GM23338 (cell line): ENCODE measurements at regions not wholly inside any gene's neighbourhood (a gene's known extent, or its start where the extent isn't known, plus 50 kb on each side); places are given as distances from the start of the nearest gene placed in this dataset.

Source experiments
- ATAC-seq: fragments of 200-7000 bp; cut with Tn5 transposase; 3 replicates; pipeline ENCODE4 v1.9.1; 2020
- DNase-seq: peaks from one replicate; pipeline ENCODE4 v3.0.0-alpha.2; 2015; ENCODE audit warnings: low spot score
- H2AFZ ChIP-seq: fragments of 200-600 bp; sonication (generic); 2 replicates; pipeline ENCODE4 v1.8.0; 2016; ENCODE audit warnings: antibody characterized with exemption, mild to moderate bottlenecking, moderate library complexity
- H3F3A ChIP-seq: fragments of 200-600 bp; sonication (generic); replicated peaks from 2 replicates; pipeline ENCODE4 v1.8.0; 2017; ENCODE audit warnings: antibody characterized with exemption, mixed run types, low read depth
- H3K27ac ChIP-seq: fragments of 200-600 bp; sonication (generic); 2 replicates; pipeline ENCODE4 v1.6.1; 2016; ENCODE audit warnings: low read depth
- H3K27me3 ChIP-seq: fragments of 200-600 bp; sonication (generic); 2 replicates; pipeline ENCODE4 v1.8.0; 2016; ENCODE audit warnings: mild to moderate bottlenecking, mixed run types, moderate library complexity; ENCODE audit not compliant: insufficient read depth
- H3K36me3 ChIP-seq: fragments of 200-600 bp; sonication (generic); 2 replicates; pipeline ENCODE4 v1.8.0; 2016; ENCODE audit warnings: mild to moderate bottlenecking; ENCODE audit not compliant: insufficient read depth
- H3K4me1 ChIP-seq: fragments of 200-600 bp; sonication (generic); 2 replicates; pipeline ENCODE4 v1.8.0; 2016; ENCODE audit warnings: mild to moderate bottlenecking, moderate library complexity; ENCODE audit not compliant: insufficient read depth
- H3K4me2 ChIP-seq: fragments of 200-600 bp; sonication (generic); 2 replicates; pipeline ENCODE4 v1.7.1; 2017; ENCODE audit warnings: mixed run types
- H3K4me3 ChIP-seq: fragments of 200-600 bp; sonication (generic); 2 replicates; pipeline ENCODE4 v1.6.1; 2016; ENCODE audit warnings: mixed run types
- H3K79me2 ChIP-seq: fragments of 200-600 bp; sonication (generic); replicated peaks from 2 replicates; pipeline ENCODE4 v1.8.0; 2017; ENCODE audit warnings: mild to moderate bottlenecking; ENCODE audit not compliant: insufficient read depth
- H3K9me2 ChIP-seq: fragments of 200-600 bp; sonication (generic); 2 replicates; pipeline ENCODE4 v1.8.0; 2017; ENCODE audit not compliant: insufficient read depth
- H4K20me1 ChIP-seq: fragments of 200-600 bp; sonication (generic); replicated peaks from 2 replicates; pipeline ENCODE4 v1.8.0; 2017; ENCODE audit warnings: mild to moderate bottlenecking; ENCODE audit not compliant: insufficient read depth
- H3K27ac Mint-ChIP-seq: 2 replicates; pipeline ENCODE4 v1.8.0; 2020; ENCODE audit warnings: inconsistent platforms, mild to moderate bottlenecking, moderate library complexity, mixed read lengths
- H3K27me3 Mint-ChIP-seq: 3 replicates; pipeline ENCODE4 v1.8.0; 2022; ENCODE audit warnings: low read depth, mild to moderate bottlenecking, moderate library complexity, mixed read lengths, inconsistent platforms; ENCODE audit not compliant: insufficient read depth, poor library complexity
- H3K36me3 Mint-ChIP-seq: 3 replicates; pipeline ENCODE4 v1.8.0; 2021; ENCODE audit warnings: low read depth, mild to moderate bottlenecking, inconsistent platforms, moderate library complexity, mixed read lengths
- H3K4me1 Mint-ChIP-seq: 3 replicates; pipeline ENCODE4 v1.8.0; 2020; ENCODE audit warnings: mild to moderate bottlenecking, inconsistent platforms, mixed read lengths
- H3K4me3 Mint-ChIP-seq: 3 replicates; pipeline ENCODE4 v1.8.0; 2021; ENCODE audit warnings: moderate library complexity, mild to moderate bottlenecking, inconsistent platforms, mixed read lengths
- H3K9me3 Mint-ChIP-seq: 3 replicates; pipeline ENCODE4 v1.8.0; 2020; ENCODE audit warnings: moderate library complexity, mild to moderate bottlenecking, inconsistent platforms, mixed read lengths
- CTCF ChIP-seq, 2 experiments: fragments of 200-600 bp in 1 of 2; sonication (generic) in 1 of 2; conservative IDR thresholded peaks; 2 replicates each; pipeline versions ENCODE4 v1.5.1 to v1.6.1; 2016 to 2017; ENCODE audit warnings: antibody characterized with exemption in 2 of 2, low read depth in 2 of 2, mild to moderate bottlenecking in 2 of 2, moderate library complexity in 1 of 2
- EZH2phosphoT487 ChIP-seq: fragments of 200-600 bp; sonication (generic); IDR thresholded peaks from one replicate; pipeline ENCODE4 v1.8.1; 2018; ENCODE audit warnings: antibody characterized with exemption; ENCODE audit not compliant: unreplicated experiment
- JUNB ChIP-seq: IDR thresholded peaks from one replicate; pipeline ENCODE4 v1.6.1; 2016; ENCODE audit warnings: antibody characterized with exemption; ENCODE audit not compliant: unreplicated experiment
- NANOG ChIP-seq: IDR thresholded peaks from 2 replicates; pipeline ENCODE4 v1.6.1; 2016; ENCODE audit warnings: antibody characterized with exemption, borderline replicate concordance
- POLR2AphosphoS5 ChIP-seq: IDR thresholded peaks from 2 replicates; pipeline ENCODE4 v1.6.1; 2016; ENCODE audit warnings: antibody characterized with exemption, low read depth
- REST ChIP-seq: IDR thresholded peaks from one replicate; pipeline ENCODE4 v1.6.1; 2018; ENCODE audit warnings: antibody characterized with exemption; ENCODE audit not compliant: unreplicated experiment
- ZNF331 ChIP-seq: fragments of 250-450 bp; sonication (Bioruptor Pico); IDR thresholded peaks from 2 replicates; pipeline ENCODE4 v1.5.0; 2020; ENCODE audit warnings: low read depth, mild to moderate bottlenecking, moderate library complexity

GRCh38 chr9:16030528-16031185 is 477.8 kb downstream of the CCDC171 start:
- H3K27me3 ChIP-seq = no peaks in the 10 kb centered on the region
- Mint-ChIP-seq H3K27me3 (no peaks in the 10 kb centered on the region), H3K36me3 (no peaks in the 10 kb centered on the region), H3K4me1 (peaks cover 14% of the 10 kb centered on the region), H3K27ac (no peak overlapping the region), H3K4me3 (no peak overlapping the region), H3K9me3 (peaks cover 4% of the 10 kb centered on the region)
- H3K36me3 ChIP-seq = no peaks in the 10 kb centered on the region; the same call in 1 of the 2 replicates
- 0 out of 2 replicates have a peak, but pooled peaks cover 3% of the 10 kb centered on the region for H3K9me2 ChIP-seq
- H2AFZ ChIP-seq = no peak overlapping the region
- H3K4me1 ChIP-seq = no peaks in the 10 kb centered on the region; the same call in 1 of the 2 replicates
- TF ChIP-seq ZNF331 (no peak), POLR2AphosphoS5 (no peak), REST (no peak), CTCF (conservative IDR thresholded peaks at IDR 0.05; ENCODE audit: low read depth in 2 of 2) (no peak)
- no peaks in the 10 kb centered on the region for H3K79me2 ChIP-seq
- ATAC-seq (no peak), DNase-seq (no peak)
- H3K4me3 ChIP-seq = no peak overlapping the region
- H4K20me1 ChIP-seq = no peaks in the 10 kb centered on the region
- no peak overlapping the region for H3K4me2 ChIP-seq
- no peaks in the 10 kb centered on the region for H3F3A ChIP-seq
- no peak overlapping the region for H3K27ac ChIP-seq

GRCh38 chr9:16031486-16031885 is 478.6 kb downstream of the CCDC171 start:
- ATAC-seq (peak; percentile 73), DNase-seq (peak; percentile 40)
- no peak overlapping the region for H3K27ac ChIP-seq
- H4K20me1 ChIP-seq = no peaks in the 10 kb centered on the region
- Mint-ChIP-seq H3K4me1 (peaks cover 14% of the 10 kb centered on the region), H3K36me3 (no peaks in the 10 kb centered on the region), H3K9me3 (peaks cover 4% of the 10 kb centered on the region), H3K4me3 (no peak overlapping the region), H3K27me3 (no peaks in the 10 kb centered on the region), H3K27ac (no peak overlapping the region)
- no peaks in the 10 kb centered on the region for H3K79me2 ChIP-seq
- H3K36me3 ChIP-seq = no peaks in the 10 kb centered on the region; the same call in 1 of the 2 replicates
- 0 out of 2 replicates have a peak, but pooled peaks cover 3% of the 10 kb centered on the region for H3K9me2 ChIP-seq
- TF ChIP-seq ZNF331 (no peak), JUNB (no peak), EZH2phosphoT487 (no peak), NANOG (no peak), CTCF (conservative IDR thresholded peaks at IDR 0.05; ENCODE audit: low read depth in 2 of 2) (no peak)
- H3F3A ChIP-seq = no peaks in the 10 kb centered on the region
- no peaks in the 10 kb centered on the region; the same call in 1 of the 2 replicates for H3K4me1 ChIP-seq
- no peak overlapping the region for H2AFZ ChIP-seq
- H3K27me3 ChIP-seq = no peaks in the 10 kb centered on the region
- H3K4me2 ChIP-seq = no peak overlapping the region
- no peak overlapping the region for H3K4me3 ChIP-seq
